HEK293T (cell line): ENCODE measurements at regions not wholly inside any gene's neighbourhood (a gene's known extent, or its start where the extent isn't known, plus 50 kb on each side); places are given as distances from the start of the nearest gene placed in this dataset.

ENCODE experiments used
- CTCF ChIA-PET: fragments of 350-600 bp; formaldehyde crosslinking; extraction: SDS; loops from one replicate; lab custom pipeline; 2021; ENCODE audit warnings: antibody characterized with exemption, inconsistent platforms; lab: Yijun Ruan, JAX
- POLR2A ChIA-PET: fragments of 350-600 bp; formaldehyde crosslinking; extraction: SDS; loops from one replicate; lab custom pipeline; 2020; ENCODE audit warnings: antibody characterized with exemption, inconsistent platforms; lab: Yijun Ruan, JAX
- DNase-seq: peaks from one replicate; pipeline ENCODE4 v3.0.0; 2012; ENCODE audit warnings: mixed read lengths; ENCODE audit errors: extremely low spot score
- ARNT ChIP-seq: fragments of 450-650 bp; IDR thresholded peaks from 2 replicates; pipeline ENCODE4 v1.6.1; 2017; ENCODE audit warnings: mild to moderate bottlenecking
- BHLHE40 ChIP-seq: fragments of 450-650 bp; IDR thresholded peaks from 2 replicates; pipeline ENCODE4 v1.6.1; 2016; ENCODE audit warnings: mild to moderate bottlenecking, moderate library complexity, borderline replicate concordance
- CTBP1 ChIP-seq: fragments of 450-650 bp; IDR thresholded peaks from 2 replicates; pipeline ENCODE4 v1.6.1; 2016; ENCODE audit warnings: borderline replicate concordance
- ELF4 ChIP-seq: fragments of 450-650 bp; IDR thresholded peaks from 2 replicates; pipeline ENCODE4 v1.6.1; 2017; ENCODE audit warnings: antibody characterized with exemption
- FOXA1 ChIP-seq: fragments of 450-650 bp; IDR thresholded peaks from 2 replicates; pipeline ENCODE4 v1.6.1; 2016; ENCODE audit warnings: mild to moderate bottlenecking
- FOXK2 ChIP-seq: fragments of 450-650 bp; IDR thresholded peaks from 2 replicates; pipeline ENCODE4 v1.6.1; 2016; ENCODE audit warnings: mild to moderate bottlenecking
- FOXM1 ChIP-seq: fragments of 450-650 bp; IDR thresholded peaks from 2 replicates; pipeline ENCODE4 v1.6.1; 2017; ENCODE audit warnings: mild to moderate bottlenecking, borderline replicate concordance
- HDGF ChIP-seq: fragments of 450-650 bp; IDR thresholded peaks from 2 replicates; pipeline ENCODE4 v1.6.1; 2017; ENCODE audit warnings: antibody characterized with exemption, borderline replicate concordance
- L3MBTL2 ChIP-seq: fragments of 450-650 bp; conservative IDR thresholded peaks from 2 replicates; pipeline ENCODE4 v1.6.1; 2016; ENCODE audit warnings: mild to moderate bottlenecking
- LEF1 ChIP-seq: fragments of 450-650 bp; IDR thresholded peaks from 2 replicates; pipeline ENCODE4 v1.6.1; 2017; ENCODE audit warnings: mild to moderate bottlenecking, borderline replicate concordance
- NFRKB ChIP-seq: fragments of 450-650 bp; IDR thresholded peaks from 2 replicates; pipeline ENCODE4 v1.6.1; 2016; ENCODE audit warnings: mild to moderate bottlenecking, moderate library complexity
- PKNOX1 ChIP-seq: fragments of 450-650 bp; IDR thresholded peaks from 2 replicates; pipeline ENCODE4 v1.6.1; 2016
- SP1 ChIP-seq: fragments of 450-650 bp; IDR thresholded peaks from 2 replicates; pipeline ENCODE4 v1.6.1; 2017
- SUZ12 ChIP-seq: fragments of 450-650 bp; IDR thresholded peaks from 2 replicates; pipeline ENCODE4 v1.6.1; 2016; ENCODE audit warnings: mild to moderate bottlenecking
- TARDBP ChIP-seq: fragments of 450-650 bp; IDR thresholded peaks from 2 replicates; pipeline ENCODE4 v1.6.1; 2016
- ZNF384 ChIP-seq: fragments of 450-650 bp; IDR thresholded peaks from 2 replicates; pipeline ENCODE4 v1.6.1; 2016

GRCh38 chr6:14309516-14309915 is 191.9 kb downstream of the CD83 start:
- TF ChIP-seq FOXA1 (no peak), ARNT (no peak), NFRKB (no peak), SUZ12 (no peak), LEF1 (no peak), CTBP1 (no peak)
- CTCF ChIA-PET = no interaction called here
- POLR2A ChIA-PET = interaction anchor here (0.7 kb wide), 1 partner anchor 52 kb away, joined by 3 read pairs; no protein-coding TSS in a partner anchor
- DNase-seq = no peak

- TF ChIP-seq HDGF (no peak), ZNF384 (no peak), L3MBTL2 (no peak), ARNT (no peak), ELF4 (no peak), FOXM1 (no peak)
- ChIA-PET POLR2A (no interaction called here), CTCF (no interaction called here)
- DNase-seq = no peak
These were observed 192.4 kb downstream of the CD83 start for GRCh38 chr6:14309951-14310445.

- TF ChIP-seq ZNF384 (no peak), HDGF (no peak), FOXA1 (no peak), FOXK2 (no peak), L3MBTL2 (no peak), LEF1 (no peak), FOXM1 (no peak), SP1 (no peak), CTBP1 (no peak), ARNT (no peak), NFRKB (no peak), PKNOX1 (no peak), BHLHE40 (no peak), TARDBP (no peak), SUZ12 (no peak), ELF4 (no peak)
- CTCF ChIA-PET = no interaction called here
- DNase-seq = no peak
- POLR2A ChIA-PET = no interaction called here
These were observed 193.4 kb downstream of the CD83 start for GRCh38 chr6:14310960-14311359.

GRCh38 chr6:14312587-14312986 is 195.0 kb downstream of the CD83 start:
- CTCF ChIA-PET = no interaction called here
- TF ChIP-seq ELF4 (no peak), NFRKB (no peak), FOXA1 (no peak), SP1 (no peak), L3MBTL2 (no peak), TARDBP (no peak), FOXM1 (no peak), ZNF384 (no peak), CTBP1 (no peak), ARNT (no peak)
- no peak for DNase-seq
- POLR2A ChIA-PET = no interaction called here

- TF ChIP-seq FOXM1 = no peak
- no peak for TF ChIP-seq L3MBTL2
- TF ChIP-seq LEF1 = no peak
- no peak for TF ChIP-seq SUZ12
- no peak for TF ChIP-seq PKNOX1
- TF ChIP-seq CTBP1 = no peak
- TF ChIP-seq ELF4 = no peak
- CTCF ChIA-PET = no interaction called here
- DNase-seq = no peak
- POLR2A ChIA-PET = no interaction called here
These were observed 195.7 kb downstream of the CD83 start for GRCh38 chr6:14313248-14313647.

GRCh38 chr6:14315353-14315752 is 197.8 kb downstream of the CD83 start:
- TF ChIP-seq CTBP1 (no peak), ELF4 (no peak), NFRKB (no peak), FOXK2 (no peak), FOXA1 (no peak), HDGF (no peak), FOXM1 (no peak), LEF1 (no peak), PKNOX1 (no peak), BHLHE40 (no peak), SUZ12 (no peak), ARNT (no peak), L3MBTL2 (no peak), TARDBP (no peak)
- CTCF ChIA-PET = no interaction called here
- POLR2A ChIA-PET = no interaction called here

More at GRCh38 chr6:14315353-14315752, 197.8 kb downstream of the CD83 start:
- no peak for DNase-seq
